Loucy (cell line): ENCODE measurements at regions not wholly inside any gene's neighbourhood (a gene's known extent, or its start where the extent isn't known, plus 50 kb on each side); places are given as distances from the start of the nearest gene placed in this dataset.

ENCODE experiments used
- EZH2phosphoT487 ChIP-seq: fragments of 200-600 bp; IDR thresholded peaks from 2 replicates; pipeline ENCODE4 v1.6.1; 2018; ENCODE audit warnings: antibody characterized with exemption, mild to moderate bottlenecking, moderate library complexity, borderline replicate concordance
- TF ChIP-seq, protein P1 (sequence below): fragments of 200-600 bp; sonication (generic); conservative IDR thresholded peaks from 2 replicates; pipeline ENCODE4 v1.5.1; 2014; ENCODE audit warnings: mild to moderate bottlenecking, antibody characterized with exemption, low read length

DNA sequence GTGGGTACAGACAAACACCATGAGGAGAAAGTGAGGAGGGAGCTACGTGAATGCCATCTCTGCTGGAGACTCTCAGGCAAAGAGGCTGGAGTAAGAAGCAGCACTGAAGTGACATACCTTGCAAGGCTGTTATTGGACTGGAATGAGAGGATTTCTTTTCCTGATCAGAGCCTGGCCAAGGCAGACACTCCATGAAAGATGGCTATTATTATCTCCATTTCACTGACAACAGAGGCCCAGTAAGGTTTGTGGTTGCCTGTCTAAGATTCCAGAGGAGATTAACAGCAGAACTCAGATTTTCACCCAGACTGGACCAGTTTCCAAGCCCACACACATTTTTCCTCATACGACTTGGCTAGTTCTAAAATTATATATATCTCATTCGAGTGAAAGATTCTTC is 162.0 kb upstream of the EOLA2 start:
- TF ChIP-seq, protein P1, sequence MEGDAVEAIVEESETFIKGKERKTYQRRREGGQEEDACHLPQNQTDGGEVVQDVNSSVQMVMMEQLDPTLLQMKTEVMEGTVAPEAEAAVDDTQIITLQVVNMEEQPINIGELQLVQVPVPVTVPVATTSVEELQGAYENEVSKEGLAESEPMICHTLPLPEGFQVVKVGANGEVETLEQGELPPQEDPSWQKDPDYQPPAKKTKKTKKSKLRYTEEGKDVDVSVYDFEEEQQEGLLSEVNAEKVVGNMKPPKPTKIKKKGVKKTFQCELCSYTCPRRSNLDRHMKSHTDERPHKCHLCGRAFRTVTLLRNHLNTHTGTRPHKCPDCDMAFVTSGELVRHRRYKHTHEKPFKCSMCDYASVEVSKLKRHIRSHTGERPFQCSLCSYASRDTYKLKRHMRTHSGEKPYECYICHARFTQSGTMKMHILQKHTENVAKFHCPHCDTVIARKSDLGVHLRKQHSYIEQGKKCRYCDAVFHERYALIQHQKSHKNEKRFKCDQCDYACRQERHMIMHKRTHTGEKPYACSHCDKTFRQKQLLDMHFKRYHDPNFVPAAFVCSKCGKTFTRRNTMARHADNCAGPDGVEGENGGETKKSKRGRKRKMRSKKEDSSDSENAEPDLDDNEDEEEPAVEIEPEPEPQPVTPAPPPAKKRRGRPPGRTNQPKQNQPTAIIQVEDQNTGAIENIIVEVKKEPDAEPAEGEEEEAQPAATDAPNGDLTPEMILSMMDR, result no peak
- TF ChIP-seq EZH2phosphoT487, result no peak
